Duodenal mucosa (tissue), 2 donors: ENCODE measurements at regions not wholly inside any gene's neighbourhood (a gene's known extent, or its start where the extent isn't known, plus 50 kb on each side); places are given as distances from the start of the nearest gene placed in this dataset.

ENCODE experiments used
- H3K27ac ChIP-seq: one replicate; pipeline ENCODE4 v1.7.0; 2013; ENCODE audit warnings: low read depth, low read length
- H3K27me3 ChIP-seq, 2 donors: one replicate each; pipeline ENCODE4 v1.7.0; 2013; ENCODE audit warnings: low read length in 2 of 2, control low read depth in 1 of 2; ENCODE audit not compliant: insufficient read depth in 2 of 2, control insufficient read depth in 1 of 2
- H3K36me3 ChIP-seq, 2 donors: one replicate each; pipeline ENCODE4 v1.7.0; 2013; ENCODE audit warnings: low read length in 2 of 2, control low read depth in 1 of 2; ENCODE audit not compliant: insufficient read depth in 2 of 2, control insufficient read depth in 1 of 2
- H3K4me1 ChIP-seq, 2 donors: one replicate each; pipeline ENCODE4 v1.7.0; 2013; ENCODE audit warnings: low read length in 2 of 2, control low read depth in 1 of 2; ENCODE audit not compliant: insufficient read depth in 2 of 2, control insufficient read depth in 1 of 2
- H3K4me3 ChIP-seq, 2 donors: one replicate each; pipeline ENCODE4 v1.7.0; 2013; ENCODE audit warnings: low read length in 2 of 2, low read depth in 1 of 2
- H3K9ac ChIP-seq, 2 donors: one replicate each; pipeline ENCODE4 v1.7.0; 2013; ENCODE audit warnings: low read length in 2 of 2, low read depth in 1 of 2
- H3K9me3 ChIP-seq, 2 donors: one replicate each; pipeline ENCODE4 v1.7.0; 2013; ENCODE audit warnings: low read length in 2 of 2, control low read depth in 1 of 2; ENCODE audit not compliant: control insufficient read depth in 1 of 2

- peaks cover 0 to 8% of the 10 kb centered on the region in 2 donors for H3K9me3 ChIP-seq
These were observed 814.2 kb upstream of the PABPC4L start for GRCh38 chr4:135015771-135016170.

GRCh38 chr4:135007400-135007799 lies 805.8 kb upstream of the PABPC4L start:
- Histone ChIP-seq H3K27ac (no peak overlapping the region), H3K4me3 (no peak overlapping the region), H3K9me3 (no peaks in the 10 kb centered on the region), H3K36me3 (no peaks in the 10 kb centered on the region), H3K27me3 (no peaks in the 10 kb centered on the region), H3K4me1 (no peaks in the 10 kb centered on the region), H3K9ac (no peak overlapping the region)

More at GRCh38 chr4:135015771-135016170, 814.2 kb upstream of the PABPC4L start:
- no peak overlapping the region for H3K27ac ChIP-seq
- H3K4me3 ChIP-seq: no peak overlapping the region
- no peak overlapping the region for H3K9ac ChIP-seq
- H3K36me3 ChIP-seq: no peaks in the 10 kb centered on the region
- no peaks in the 10 kb centered on the region for H3K27me3 ChIP-seq
- no peaks in the 10 kb centered on the region for H3K4me1 ChIP-seq

GRCh38 chr4:134999169-134999568 lies 797.6 kb upstream of the PABPC4L start:
- Histone ChIP-seq H3K4me3 (no peak overlapping the region), H3K27me3 (no peaks in the 10 kb centered on the region), H3K36me3 (no peaks in the 10 kb centered on the region), H3K9ac (no peak overlapping the region), H3K9me3 (no peaks in the 10 kb centered on the region), H3K4me1 (no peaks in the 10 kb centered on the region), H3K27ac (no peak overlapping the region)

GRCh38 chr4:134961963-134962362 lies 760.4 kb upstream of the PABPC4L start:
- Histone ChIP-seq H3K4me1 (no peaks in the 10 kb centered on the region), H3K9me3 (peaks cover 4 to 6% of the 10 kb centered on the region in 2 donors), H3K9ac (no peak overlapping the region), H3K27me3 (no peaks in the 10 kb centered on the region), H3K27ac (no peak overlapping the region), H3K4me3 (no peak overlapping the region), H3K36me3 (no peaks in the 10 kb centered on the region)

GRCh38 chr4:134958862-134959261 lies 757.3 kb upstream of the PABPC4L start:
- Histone ChIP-seq H3K27me3 (no peaks in the 10 kb centered on the region), H3K4me1 (no peaks in the 10 kb centered on the region), H3K4me3 (no peak overlapping the region), H3K9me3 (peaks cover 0 to 2% of the 10 kb centered on the region in 2 donors), H3K27ac (no peak overlapping the region), H3K36me3 (no peaks in the 10 kb centered on the region), H3K9ac (no peak overlapping the region)

- no peak overlapping the region for H3K4me3 ChIP-seq
- H3K27me3 ChIP-seq: no peaks in the 10 kb centered on the region
These were observed 753.5 kb upstream of the PABPC4L start for GRCh38 chr4:134955059-134955458.

GRCh38 chr4:134952775-134953174 lies 751.2 kb upstream of the PABPC4L start:
- Histone ChIP-seq H3K27me3 (no peaks in the 10 kb centered on the region), H3K9ac (no peak overlapping the region), H3K27ac (no peak overlapping the region), H3K36me3 (no peaks in the 10 kb centered on the region), H3K9me3 (no peaks in the 10 kb centered on the region), H3K4me1 (no peaks in the 10 kb centered on the region), H3K4me3 (no peak overlapping the region)

More at GRCh38 chr4:134955059-134955458, 753.5 kb upstream of the PABPC4L start:
- Histone ChIP-seq H3K9me3 (no peaks in the 10 kb centered on the region), H3K27ac (no peak overlapping the region), H3K36me3 (no peaks in the 10 kb centered on the region), H3K4me1 (no peaks in the 10 kb centered on the region), H3K9ac (no peak overlapping the region)

GRCh38 chr4:134952305-134952704 lies 750.7 kb upstream of the PABPC4L start:
- no peaks in the 10 kb centered on the region for H3K9me3 ChIP-seq
- no peak overlapping the region for H3K27ac ChIP-seq

GRCh38 chr4:134948110-134948642 lies 746.6 kb upstream of the PABPC4L start:
- no peak overlapping the region for H3K4me3 ChIP-seq
- no peaks in the 10 kb centered on the region for H3K4me1 ChIP-seq
- H3K9me3 ChIP-seq: no peaks in the 10 kb centered on the region
- H3K27ac ChIP-seq: no peak overlapping the region
- no peaks in the 10 kb centered on the region for H3K36me3 ChIP-seq
- H3K27me3 ChIP-seq: no peaks in the 10 kb centered on the region
- no peak overlapping the region for H3K9ac ChIP-seq

More at GRCh38 chr4:134952305-134952704, 750.7 kb upstream of the PABPC4L start:
- Histone ChIP-seq H3K9ac (no peak overlapping the region), H3K4me3 (no peak overlapping the region), H3K4me1 (no peaks in the 10 kb centered on the region), H3K27me3 (no peaks in the 10 kb centered on the region), H3K36me3 (no peaks in the 10 kb centered on the region)

- no peak overlapping the region for H3K27ac ChIP-seq
- H3K4me3 ChIP-seq: no peak overlapping the region
- no peaks in the 10 kb centered on the region for H3K4me1 ChIP-seq
- H3K9ac ChIP-seq: no peak overlapping the region
- H3K9me3 ChIP-seq: no peaks in the 10 kb centered on the region
- H3K27me3 ChIP-seq: no peaks in the 10 kb centered on the region
- H3K36me3 ChIP-seq: no peaks in the 10 kb centered on the region
These were observed 742.5 kb upstream of the PABPC4L start for GRCh38 chr4:134944115-134944514.

- Histone ChIP-seq H3K4me3 (no peak overlapping the region), H3K27me3 (no peaks in the 10 kb centered on the region), H3K9me3 (no peaks in the 10 kb centered on the region), H3K27ac (no peak overlapping the region), H3K36me3 (no peaks in the 10 kb centered on the region), H3K9ac (no peak overlapping the region), H3K4me1 (no peaks in the 10 kb centered on the region)
These were observed 734.4 kb upstream of the PABPC4L start for GRCh38 chr4:134936014-134936413.
